ENCODE measurements at regions not wholly inside any gene's neighbourhood (a gene's known extent, or its start where the extent isn't known, plus 50 kb on each side); places are given as distances from the start of the nearest gene placed in this dataset.

DNA sequence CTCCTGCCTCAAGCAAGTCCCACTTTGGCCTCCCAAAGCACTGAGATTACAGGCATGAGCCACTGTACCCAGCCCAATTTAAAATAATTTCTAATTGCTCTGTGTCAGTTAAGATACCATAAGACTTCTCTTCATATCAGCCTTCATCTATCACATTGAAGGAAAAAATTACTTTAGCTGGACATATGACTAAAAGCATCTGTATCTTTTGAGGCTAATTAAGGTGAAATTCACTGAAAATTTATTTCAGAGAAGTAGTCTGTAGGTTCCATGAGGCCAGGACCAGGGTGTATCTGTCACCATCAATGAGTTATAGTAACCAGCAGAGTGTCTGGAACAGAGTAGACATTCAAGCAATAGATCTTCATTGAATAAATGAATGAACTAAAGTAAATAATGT lies 205.2 kb upstream of the PHYHIPL start:
- no peaks in the 10 kb centered on the region for H3K4me1 Mint-ChIP-seq (ENCODE audit: low read depth)
- H3K4me3 Mint-ChIP-seq: no peak overlapping the region
- no peak for TF ChIP-seq CTCF (IDR thresholded peaks at IDR 0.05)
- DNase-seq (no peak), ATAC-seq (no peak)
- CTCF ChIA-PET: no interaction called here
- no peak overlapping the region for H3K27ac Mint-ChIP-seq
- intact Hi-C loops (cut with micrococcal nuclease): no loop called here
- POLR2A ChIA-PET: no interaction called here
- H3K27me3 Mint-ChIP-seq: peaks cover 5% of the 10 kb centered on the region
- no peaks in the 10 kb centered on the region for H3K36me3 Mint-ChIP-seq (ENCODE audit: low read depth)
- no peaks in the 10 kb centered on the region for H3K9me3 Mint-ChIP-seq

- Mint-ChIP-seq H3K27me3 (peaks cover 5% of the 10 kb centered on the region), H3K4me1 (ENCODE audit: low read depth) (no peaks in the 10 kb centered on the region), H3K9me3 (no peaks in the 10 kb centered on the region), H3K27ac (no peak overlapping the region), H3K36me3 (ENCODE audit: low read depth) (no peaks in the 10 kb centered on the region), H3K4me3 (no peak overlapping the region)
- ChIA-PET POLR2A (no interaction called here), CTCF (no interaction called here)
- DNase-seq (no peak), ATAC-seq (no peak)
- no peak for TF ChIP-seq CTCF (IDR thresholded peaks at IDR 0.05)
- intact Hi-C loops (cut with micrococcal nuclease): no loop called here
These were observed 204.5 kb upstream of the PHYHIPL start for GRCh38 chr10:58971796-58972491.

GRCh38 chr10:58972576-58973234 lies 203.7 kb upstream of the PHYHIPL start:
- H3K9me3 Mint-ChIP-seq: no peaks in the 10 kb centered on the region
- H3K4me1 Mint-ChIP-seq (ENCODE audit: low read depth): no peaks in the 10 kb centered on the region
- intact Hi-C loops (cut with micrococcal nuclease): no loop called here
- CTCF ChIA-PET: no interaction called here
- no peaks in the 10 kb centered on the region for H3K36me3 Mint-ChIP-seq (ENCODE audit: low read depth)
- H3K4me3 Mint-ChIP-seq: no peak overlapping the region
- ATAC-seq (no peak), DNase-seq (no peak)
- no peak for TF ChIP-seq CTCF (IDR thresholded peaks at IDR 0.05)
- POLR2A ChIA-PET: no interaction called here
- peaks cover under 1% of the 10 kb centered on the region for H3K27me3 Mint-ChIP-seq
- H3K27ac Mint-ChIP-seq: no peak overlapping the region

DNA sequence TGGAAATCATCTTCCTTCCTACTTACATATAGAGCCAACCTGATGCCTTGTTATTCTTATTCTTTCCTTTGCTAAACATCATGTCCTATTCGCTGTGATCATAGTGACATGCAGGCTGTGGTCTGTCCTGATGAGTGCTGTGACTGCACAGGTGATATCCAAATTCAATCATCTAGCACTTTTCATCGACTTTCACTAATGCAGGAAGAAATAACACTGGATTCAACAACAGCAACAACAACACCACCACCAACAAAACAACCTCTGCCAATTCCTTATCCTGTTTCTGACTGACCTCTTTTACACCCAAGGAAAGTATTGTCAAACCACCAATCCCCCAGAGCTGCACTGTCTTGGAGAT lies 203.2 kb upstream of the PHYHIPL start:
- Mint-ChIP-seq H3K36me3 (ENCODE audit: low read depth) (no peaks in the 10 kb centered on the region), H3K4me1 (ENCODE audit: low read depth) (no peaks in the 10 kb centered on the region), H3K9me3 (no peaks in the 10 kb centered on the region), H3K27me3 (no peaks in the 10 kb centered on the region), H3K4me3 (no peak overlapping the region), H3K27ac (no peak overlapping the region)
- CTCF ChIA-PET: no interaction called here
- ATAC-seq: no peak
- intact Hi-C loops (cut with micrococcal nuclease): no loop called here
- DNase-seq: no peak
- POLR2A ChIA-PET: no interaction called here
- no peak for TF ChIP-seq CTCF (IDR thresholded peaks at IDR 0.05)

DNA sequence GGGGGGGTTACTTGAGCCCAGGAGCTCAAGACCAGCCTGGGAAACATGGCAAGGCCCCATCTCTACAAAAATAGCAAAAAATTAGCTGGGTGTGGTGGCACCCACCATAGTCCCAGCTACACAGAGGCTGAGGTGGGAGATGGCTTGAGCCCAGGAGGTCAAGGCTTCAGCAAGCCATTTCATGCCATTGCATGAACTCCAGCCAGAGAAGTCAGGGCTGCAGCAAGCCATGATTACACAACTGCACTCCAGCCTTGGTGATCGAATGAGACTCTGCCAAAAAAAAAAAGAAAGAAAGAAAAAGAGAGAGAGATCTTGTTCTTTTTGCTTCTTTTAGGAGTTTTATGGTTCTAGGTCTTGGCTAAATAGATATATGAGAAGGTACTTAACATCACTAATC lies 200.2 kb upstream of the PHYHIPL start:
- Mint-ChIP-seq H3K27me3 (peaks cover 5% of the 10 kb centered on the region), H3K4me1 (ENCODE audit: low read depth) (no peaks in the 10 kb centered on the region), H3K27ac (no peak overlapping the region), H3K36me3 (ENCODE audit: low read depth) (no peaks in the 10 kb centered on the region), H3K9me3 (no peaks in the 10 kb centered on the region), H3K4me3 (no peak overlapping the region)
- DNase-seq (no peak), ATAC-seq (no peak)
- intact Hi-C loops (cut with micrococcal nuclease): no loop called here
- ChIA-PET POLR2A (no interaction called here), CTCF (no interaction called here)
- TF ChIP-seq CTCF (IDR thresholded peaks at IDR 0.05): no peak
